IMR-90 (cell line): ENCODE measurements at regions not wholly inside any gene's neighbourhood (a gene's known extent, or its start where the extent isn't known, plus 50 kb on each side); places are given as distances from the start of the nearest gene placed in this dataset.

Experiments used
- ATAC-seq: fragments of 200-7000 bp; cut with Tn5 transposase; 2 replicates; pipeline ENCODE4 v1.9.1; 2020; ENCODE audit warnings: low read depth, mild to moderate bottlenecking, moderate library complexity
- BruUV-seq: library from RNA; stranded (reverse); fragments of 400-500 nt; replicated peaks from 2 replicates; lab custom pipeline; 2021; lab: Mats Ljungman, UMichigan
- CTCF ChIA-PET: fragments of 300-600 bp; formaldehyde crosslinking; extraction: SDS; loops from one replicate; lab custom pipeline; 2021; ENCODE audit warnings: antibody characterized with exemption; lab: Yijun Ruan, JAX
- POLR2A ChIA-PET: fragments of 300-600 bp; sonication (Branson Sonifier 250); formaldehyde crosslinking; loops from one replicate; lab custom pipeline; 2022; ENCODE audit warnings: antibody characterized with exemption; ENCODE audit not compliant: unreplicated experiment; lab: Charles Lee
- DNase-seq: peaks from one replicate; pipeline ENCODE4 v3.0.0; 2013
- H2AFZ ChIP-seq: replicated peaks from 2 replicates; pipeline ENCODE3; 2013; ENCODE audit warnings: low read length, mild to moderate bottlenecking; ENCODE audit not compliant: poor library complexity
- H2AK5ac ChIP-seq: 2 replicates; pipeline ENCODE4 v1.6.1; 2013; ENCODE audit warnings: low read depth, low read length, inconsistent platforms
- H2AK9ac ChIP-seq: replicated peaks from 2 replicates; pipeline ENCODE3; 2013; ENCODE audit warnings: mild to moderate bottlenecking, low read depth, low read length, moderate library complexity; ENCODE audit not compliant: poor library complexity
- H2BK120ac ChIP-seq: 2 replicates; pipeline ENCODE4 v1.6.1; 2013; ENCODE audit warnings: low read depth, low read length, inconsistent platforms
- H2BK15ac ChIP-seq: 3 replicates; pipeline ENCODE4 v1.6.1; 2013; ENCODE audit warnings: low read depth, low read length, inconsistent platforms
- H2BK20ac ChIP-seq: 2 replicates; pipeline ENCODE4 v1.6.1; 2013; ENCODE audit warnings: low read depth, mild to moderate bottlenecking, inconsistent platforms, low read length, moderate library complexity
- H2BK5ac ChIP-seq: 2 replicates; pipeline ENCODE4 v1.6.1; 2013; ENCODE audit warnings: mild to moderate bottlenecking, low read depth, low read length, inconsistent platforms; ENCODE audit not compliant: poor library complexity, severe bottlenecking
- H3K14ac ChIP-seq: replicated peaks from 2 replicates; pipeline ENCODE4 v1.6.1; 2013; ENCODE audit warnings: low read depth, low read length, inconsistent platforms
- H3K18ac ChIP-seq: 2 replicates; pipeline ENCODE4 v1.6.1; 2013; ENCODE audit warnings: low read depth, low read length, control low read depth
- H3K23ac ChIP-seq: 2 replicates; pipeline ENCODE4 v1.6.1; 2013; ENCODE audit warnings: low read depth, low read length, inconsistent platforms
- H3K27ac ChIP-seq: 2 replicates; pipeline ENCODE4 v1.5.1; 2013; ENCODE audit warnings: mild to moderate bottlenecking, control low read depth, low read length; ENCODE audit not compliant: insufficient read depth
- H3K27me3 ChIP-seq: 2 replicates; pipeline ENCODE4 v1.6.1; 2013; ENCODE audit warnings: low read length; ENCODE audit not compliant: control insufficient read depth, insufficient read depth
- H3K36me3 ChIP-seq: 2 replicates; pipeline ENCODE4 v1.6.1; 2013; ENCODE audit warnings: low read length, mixed read lengths; ENCODE audit not compliant: control insufficient read depth, insufficient read depth
- H3K4ac ChIP-seq: 2 replicates; pipeline ENCODE4 v1.6.1; 2013; ENCODE audit warnings: low read depth, low read length, inconsistent platforms
- H3K4me1 ChIP-seq: 2 replicates; pipeline ENCODE4 v1.6.1; 2013; ENCODE audit warnings: low read length, mixed read lengths; ENCODE audit not compliant: control insufficient read depth, insufficient read depth
- H3K4me2 ChIP-seq: 2 replicates; pipeline ENCODE4 v1.6.1; 2013; ENCODE audit warnings: low read depth, mild to moderate bottlenecking, control low read depth, low read length, moderate library complexity
- H3K4me3 ChIP-seq: 2 replicates; pipeline ENCODE4 v1.5.1; 2013; ENCODE audit warnings: low read depth, mild to moderate bottlenecking, control low read depth, low read length, moderate library complexity; ENCODE audit not compliant: insufficient read depth
- H3K56ac ChIP-seq: 2 replicates; pipeline ENCODE4 v1.6.1; 2013; ENCODE audit warnings: low read length, inconsistent platforms; ENCODE audit not compliant: insufficient read depth; ENCODE audit errors: extremely low read depth
- H3K79me1 ChIP-seq, 2 experiments: 2 replicates each; pipeline ENCODE4 v1.6.1; 2013; ENCODE audit warnings: low read length in 2 of 2, inconsistent platforms in 1 of 2, low read depth in 1 of 2
- H3K9ac ChIP-seq: 2 replicates; pipeline ENCODE4 v1.6.1; 2013; ENCODE audit warnings: low read depth, low read length, control low read depth
- H3K9me1 ChIP-seq: 2 replicates; pipeline ENCODE4 v1.6.1; 2013; ENCODE audit warnings: low read length, inconsistent platforms; ENCODE audit not compliant: insufficient read depth
- H3K9me3 ChIP-seq: 2 replicates; pipeline ENCODE4 v1.6.1; 2013; ENCODE audit warnings: low read length; ENCODE audit not compliant: control insufficient read depth, insufficient read depth
- H4K20me1 ChIP-seq: 2 replicates; pipeline ENCODE4 v1.6.1; 2013; ENCODE audit warnings: low read length, inconsistent platforms; ENCODE audit not compliant: insufficient read depth
- H4K5ac ChIP-seq: 2 replicates; pipeline ENCODE4 v1.6.1; 2013; ENCODE audit warnings: mild to moderate bottlenecking, low read depth, low read length, control low read depth
- H4K8ac ChIP-seq, 2 experiments: 2 replicates each; pipeline ENCODE4 v1.6.1; 2013; ENCODE audit warnings: low read depth in 2 of 2, low read length in 2 of 2, control low read depth in 1 of 2, inconsistent platforms in 1 of 2
- H4K91ac ChIP-seq: 2 replicates; pipeline ENCODE4 v1.6.1; 2013; ENCODE audit warnings: low read depth, low read length, inconsistent platforms; ENCODE audit not compliant: insufficient read depth
- BHLHE40 ChIP-seq: fragments of 150-350 bp; IDR thresholded peaks from 2 replicates; pipeline ENCODE4 v1.6.1; 2016; ENCODE audit warnings: mild to moderate bottlenecking, low read depth, low read length
- CEBPB ChIP-seq: IDR thresholded peaks from 2 replicates; pipeline ENCODE4 v1.6.1; 2012; ENCODE audit warnings: low read depth, low read length, improper control_type of control experiment
- CHD1 ChIP-seq: IDR thresholded peaks from 2 replicates; pipeline ENCODE4 v1.6.1; 2012; ENCODE audit warnings: low read depth, low read length, improper control_type of control experiment
- CTCF ChIP-seq: conservative IDR thresholded peaks from 2 replicates; pipeline ENCODE4 v1.5.1; 2012; ENCODE audit warnings: mild to moderate bottlenecking, low read depth, low read length, improper control_type of control experiment
- ELK1 ChIP-seq: fragments of 150-350 bp; IDR thresholded peaks from 2 replicates; pipeline ENCODE4 v1.6.1; 2016; ENCODE audit warnings: low read depth, mild to moderate bottlenecking, low read length, moderate library complexity, borderline replicate concordance
- FOS ChIP-seq: fragments of 150-350 bp; IDR thresholded peaks from 2 replicates; pipeline ENCODE4 v1.6.1; 2016; ENCODE audit warnings: low read depth, low read length
- MAFK ChIP-seq: IDR thresholded peaks from 2 replicates; pipeline ENCODE4 v1.6.1; 2012; ENCODE audit warnings: low read depth, low read length, improper control_type of control experiment
- MAZ ChIP-seq: IDR thresholded peaks from 2 replicates; pipeline ENCODE4 v1.6.1; 2012; ENCODE audit warnings: low read depth, mild to moderate bottlenecking, low read length, improper control_type of control experiment, moderate library complexity, borderline replicate concordance
- MXI1 ChIP-seq: IDR thresholded peaks from 2 replicates; pipeline ENCODE4 v1.6.1; 2012; ENCODE audit warnings: low read depth, mild to moderate bottlenecking, low read length, moderate library complexity, borderline replicate concordance
- NFE2L2 ChIP-seq: fragments of 150-350 bp; IDR thresholded peaks from 2 replicates; pipeline ENCODE4 v1.6.1; 2016; ENCODE audit warnings: low read depth, mild to moderate bottlenecking, low read length
- POLR2A ChIP-seq: IDR thresholded peaks from 2 replicates; pipeline ENCODE4 v1.6.1; 2012; ENCODE audit warnings: mild to moderate bottlenecking, low read depth, low read length
- RAD21 ChIP-seq: IDR thresholded peaks from 2 replicates; pipeline ENCODE4 v1.6.1; 2012; ENCODE audit warnings: low read length, improper control_type of control experiment
- RCOR1 ChIP-seq: IDR thresholded peaks from 2 replicates; pipeline ENCODE4 v1.6.1; 2012; ENCODE audit warnings: mild to moderate bottlenecking, low read length, improper control_type of control experiment; ENCODE audit not compliant: insufficient replicate concordance
- RFX5 ChIP-seq: IDR thresholded peaks from 2 replicates; pipeline ENCODE4 v1.8.0; 2012; ENCODE audit warnings: low read depth, mild to moderate bottlenecking, low read length, moderate library complexity
- SMC3 ChIP-seq: fragments of 150-350 bp; IDR thresholded peaks from 2 replicates; pipeline ENCODE4 v1.6.1; 2016; ENCODE audit warnings: low read depth, mild to moderate bottlenecking, antibody characterized with exemption, low read length, moderate library complexity
- USF2 ChIP-seq: fragments of 150-350 bp; IDR thresholded peaks from 2 replicates; pipeline ENCODE4 v1.6.1; 2017; ENCODE audit warnings: mild to moderate bottlenecking, antibody characterized with exemption, low read length, low read depth
- WGBS, 2 experiments: methylation state at CpG; one replicate each; pipeline versions ENCODE4 v1.1.5 to v1.1.7; 2013; ENCODE audit warnings: missing lambda C conversion rate in 2 of 2; ENCODE audit not compliant: insufficient read length in 1 of 2; ENCODE audit errors: extremely low coverage in 2 of 2; 5-methylcytosine and 5-hydroxymethylcytosine counted together
- dilution Hi-C: fragments of 300-500 bp; cut with HindIII; formaldehyde crosslinking; loops from one replicate; pipeline ENCODE4 v1.14.3; 2018; ENCODE audit warnings: low sequenced_read_pairs; ENCODE audit not compliant: unreplicated experiment
- in situ Hi-C: fragments of 300-500 bp; cut with MboI; formaldehyde crosslinking; loops from 3 replicates; pipeline ENCODE4 v1.14.3; 2019; ENCODE audit warnings: low sequenced_read_pairs, inconsistent platforms, mixed read lengths
- intact Hi-C: fragments of 100-400 bp; cut with micrococcal nuclease; formaldehyde crosslinking; loops from 2 replicates; pipeline ENCODE4 v1.10.0; 2022

GRCh38 chr1:233728721-233729120 is 114.8 kb downstream of the KCNK1 start:
- Histone ChIP-seq H2BK15ac (no peak overlapping the region), H3K9me1 (no peaks in the 10 kb centered on the region), H3K4me3 (no peak overlapping the region), H3K9me3 (peaks cover 8% of the 10 kb centered on the region), H2BK120ac (no peak overlapping the region), H4K91ac (no peak overlapping the region), H3K36me3 (no peaks in the 10 kb centered on the region), H4K5ac (no peak overlapping the region), H3K23ac (no peak overlapping the region), H3K4me1 (no peaks in the 10 kb centered on the region), H3K9ac (no peak overlapping the region), H4K20me1 (no peaks in the 10 kb centered on the region), H3K27ac (no peak overlapping the region), H3K4ac (no peak overlapping the region), H2BK5ac (no peak overlapping the region), H3K27me3 (no peaks in the 10 kb centered on the region), H2AK5ac (no peak overlapping the region), H3K79me1 (no peaks in the 10 kb centered on the region), H2AFZ (no peak overlapping the region), H3K18ac (no peak overlapping the region), H3K4me2 (no peak overlapping the region), H3K14ac (no peak overlapping the region), H4K8ac (no peak overlapping the region), H2BK20ac (no peak overlapping the region), H2AK9ac (no peak overlapping the region), H3K56ac (no peak overlapping the region)
- dilution Hi-C loops = no loop called here
- DNase-seq = no peak
- no TSS peak for BruUV-seq
- no peak for TF ChIP-seq ELK1
- TF ChIP-seq MAZ = no peak
- no peak for TF ChIP-seq NFE2L2
- no peak for TF ChIP-seq POLR2A
- TF ChIP-seq RAD21 = no peak
- TF ChIP-seq CHD1 = no peak
- no peak for TF ChIP-seq FOS
- no peak for TF ChIP-seq RFX5
- TF ChIP-seq MAFK = no peak
- TF ChIP-seq RCOR1 = no peak
- TF ChIP-seq CTCF = no peak
- TF ChIP-seq USF2 = no peak
- no peak for TF ChIP-seq SMC3
- TF ChIP-seq MXI1 = no peak
- no peak for TF ChIP-seq BHLHE40
- no peak for TF ChIP-seq CEBPB
- WGBS, 2 experiments = 50% methylated on average over 1 of the region's 4 CpGs; no CpG with 5 or more reads in 1 of the 2 experiments
- ChIA-PET POLR2A (no interaction called here), CTCF (no interaction called here)
- no peak for ATAC-seq
- intact Hi-C loops = no loop called here
- in situ Hi-C loops = no loop called here
